ENCODE measurements at regions not wholly inside any gene's neighbourhood (a gene's known extent, or its start where the extent isn't known, plus 50 kb on each side); places are given as distances from the start of the nearest gene placed in this dataset.

DNA sequence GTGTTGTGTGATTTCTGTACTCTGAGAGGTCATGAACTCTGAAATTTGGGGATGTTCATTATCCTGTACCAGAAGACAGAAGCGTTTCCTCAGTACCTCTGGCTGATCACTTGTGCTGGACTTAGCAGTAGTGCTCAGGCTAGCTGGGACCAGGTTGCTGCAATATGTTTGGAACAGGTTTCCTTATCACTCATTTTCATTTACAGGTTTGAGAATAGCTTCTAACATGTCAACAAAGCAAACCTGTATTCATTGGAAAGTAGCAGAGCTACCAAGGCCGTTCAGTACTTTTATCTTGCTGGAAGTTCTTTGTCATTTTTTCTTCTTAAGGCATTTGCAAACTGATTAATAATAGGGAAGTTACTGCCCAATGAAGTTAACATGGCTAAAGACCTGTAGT lies 242.9 kb upstream of the ANKRD50 start:
- TF ChIP-seq ZNF274 (IDR thresholded peaks at IDR 0.05; ENCODE audit: borderline replicate concordance, extremely low read depth, low read length), result no peak
- TF ChIP-seq SRF (IDR thresholded peaks at IDR 0.05; ENCODE audit: low read depth, low read length), result no peak
- TF ChIP-seq, protein P1, sequence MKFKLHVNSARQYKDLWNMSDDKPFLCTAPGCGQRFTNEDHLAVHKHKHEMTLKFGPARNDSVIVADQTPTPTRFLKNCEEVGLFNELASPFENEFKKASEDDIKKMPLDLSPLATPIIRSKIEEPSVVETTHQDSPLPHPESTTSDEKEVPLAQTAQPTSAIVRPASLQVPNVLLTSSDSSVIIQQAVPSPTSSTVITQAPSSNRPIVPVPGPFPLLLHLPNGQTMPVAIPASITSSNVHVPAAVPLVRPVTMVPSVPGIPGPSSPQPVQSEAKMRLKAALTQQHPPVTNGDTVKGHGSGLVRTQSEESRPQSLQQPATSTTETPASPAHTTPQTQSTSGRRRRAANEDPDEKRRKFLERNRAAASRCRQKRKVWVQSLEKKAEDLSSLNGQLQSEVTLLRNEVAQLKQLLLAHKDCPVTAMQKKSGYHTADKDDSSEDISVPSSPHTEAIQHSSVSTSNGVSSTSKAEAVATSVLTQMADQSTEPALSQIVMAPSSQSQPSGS (IDR thresholded peaks at IDR 0.05; ENCODE audit: low read length), result no peak
- TF ChIP-seq, protein P2, sequence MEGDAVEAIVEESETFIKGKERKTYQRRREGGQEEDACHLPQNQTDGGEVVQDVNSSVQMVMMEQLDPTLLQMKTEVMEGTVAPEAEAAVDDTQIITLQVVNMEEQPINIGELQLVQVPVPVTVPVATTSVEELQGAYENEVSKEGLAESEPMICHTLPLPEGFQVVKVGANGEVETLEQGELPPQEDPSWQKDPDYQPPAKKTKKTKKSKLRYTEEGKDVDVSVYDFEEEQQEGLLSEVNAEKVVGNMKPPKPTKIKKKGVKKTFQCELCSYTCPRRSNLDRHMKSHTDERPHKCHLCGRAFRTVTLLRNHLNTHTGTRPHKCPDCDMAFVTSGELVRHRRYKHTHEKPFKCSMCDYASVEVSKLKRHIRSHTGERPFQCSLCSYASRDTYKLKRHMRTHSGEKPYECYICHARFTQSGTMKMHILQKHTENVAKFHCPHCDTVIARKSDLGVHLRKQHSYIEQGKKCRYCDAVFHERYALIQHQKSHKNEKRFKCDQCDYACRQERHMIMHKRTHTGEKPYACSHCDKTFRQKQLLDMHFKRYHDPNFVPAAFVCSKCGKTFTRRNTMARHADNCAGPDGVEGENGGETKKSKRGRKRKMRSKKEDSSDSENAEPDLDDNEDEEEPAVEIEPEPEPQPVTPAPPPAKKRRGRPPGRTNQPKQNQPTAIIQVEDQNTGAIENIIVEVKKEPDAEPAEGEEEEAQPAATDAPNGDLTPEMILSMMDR (IDR thresholded peaks at IDR 0.05; ENCODE audit: control extremely low read depth in 1 of 3, insufficient read depth in 1 of 3, low read depth in 1 of 3, low read length in 3 of 3), result no peak
- no peak for TF ChIP-seq RFX5 (IDR thresholded peaks at IDR 0.05; ENCODE audit: borderline replicate concordance, low read depth, low read length)
- TF ChIP-seq POLR2A (IDR thresholded peaks at IDR 0.05; ENCODE audit: control extremely low read depth in 1 of 2, low read depth in 2 of 2, low read length in 2 of 2), result no peak
- TF ChIP-seq EP300 (IDR thresholded peaks at IDR 0.05; ENCODE audit: borderline replicate concordance in 1 of 2, low read depth in 2 of 2, low read length in 2 of 2), result no peak
- no peak for TF ChIP-seq EZH2 (IDR thresholded peaks at IDR 0.05; ENCODE audit: low read depth, low read length, severe bottlenecking)
- TF ChIP-seq POLR2AphosphoS5 (IDR thresholded peaks at IDR 0.05; ENCODE audit: low read depth, low read length), result no peak
- no peak for TF ChIP-seq CEBPB (IDR thresholded peaks at IDR 0.05; ENCODE audit: low read depth, low read length)
- no peak for TF ChIP-seq RAD21 (IDR thresholded peaks at IDR 0.05 in 1 of 2, conservative IDR thresholded peaks at IDR 0.05 in 1 of 2; ENCODE audit: low read depth in 2 of 2, low read length in 2 of 2)
- no peak for TF ChIP-seq MAFK (IDR thresholded peaks at IDR 0.05; ENCODE audit: low read depth, low read length)
- no peak for TF ChIP-seq TBP (IDR thresholded peaks at IDR 0.05; ENCODE audit: low read depth, low read length)

Data from H1 (cell line).